ENCODE measurements at regions not wholly inside any gene's neighbourhood (a gene's known extent, or its start where the extent isn't known, plus 50 kb on each side); places are given as distances from the start of the nearest gene placed in this dataset.

- TF ChIP-seq CTCF (IDR thresholded peaks at IDR 0.05) (no peak), POLR2A (IDR thresholded peaks at IDR 0.05) (no peak)
Measured at GRCh38 chr2:221276033-221276432, 296.1 kb downstream of the EPHA4 start.

Measured in body of pancreas (tissue), 4 donors.